HepG2 (cell line): ENCODE measurements at regions not wholly inside any gene's neighbourhood (a gene's known extent, or its start where the extent isn't known, plus 50 kb on each side); places are given as distances from the start of the nearest gene placed in this dataset.

Experiments used
- ATAC-seq: fragments of 200-7000 bp; cut with Tn5 transposase; 3 replicates; pipeline ENCODE4 v1.9.1; 2020; ENCODE audit warnings: mild to moderate bottlenecking, moderate library complexity
- BruUV-seq: library from RNA; stranded (reverse); fragments of 400-500 nt; replicated peaks from 2 replicates; lab custom pipeline; 2021; lab: Mats Ljungman, UMichigan
- CTCF ChIA-PET: fragments of 300-600 bp; formaldehyde crosslinking; extraction: SDS; loops from one replicate; lab custom pipeline; 2021; ENCODE audit warnings: low total read pairs, inconsistent platforms, low intra/inter-chr PET ratio; lab: Yijun Ruan, JAX
- POLR2A ChIA-PET: fragments of 350-600 bp; sonication (Branson Sonifier 250); formaldehyde crosslinking; loops from one replicate; lab custom pipeline; 2020; ENCODE audit warnings: antibody characterized with exemption, inconsistent platforms; lab: Yijun Ruan, JAX
- DNase-seq: peaks from one replicate; pipeline ENCODE4 v3.0.0-alpha.2; 2015; ENCODE audit warnings: low spot score
- FAIRE-seq: peaks from 3 replicates; lab custom pipeline; 2011; peaks lifted over from hg19 to GRCh38; lab: Jason Lieb, UNC
- H2AFZ ChIP-seq: one replicate; pipeline ENCODE4 v1.6.1; 2011; ENCODE audit warnings: low read length, inconsistent platforms
- H3K27ac ChIP-seq: fragments of 300-600 bp; 3 replicates; pipeline ENCODE4 v1.8.0; 2011; ENCODE audit warnings: mixed run types, mild to moderate bottlenecking, mixed read lengths, low read length, inconsistent platforms; ENCODE audit not compliant: insufficient read depth; ENCODE audit errors: extremely low read length
- H3K27me3 ChIP-seq, 2 experiments: fragments of 200-600 bp in 1 of 2; 2 replicates in 1 of 2; 3 replicates in 1 of 2; pipeline versions ENCODE4 v1.6.0 to v1.8.0; 2011; ENCODE audit warnings: low read length in 2 of 2, mild to moderate bottlenecking in 2 of 2, moderate library complexity in 2 of 2, inconsistent platforms in 1 of 2; ENCODE audit not compliant: insufficient read depth in 2 of 2, control insufficient read depth in 1 of 2
- H3K36me3 ChIP-seq, 2 experiments: fragments of 200-600 bp in 1 of 2; replicated peaks in 1 of 2; 2 replicates in 1 of 2; 3 replicates in 1 of 2; pipeline versions ENCODE4 v1.5.1 to v1.8.0; 2011; ENCODE audit warnings: low read length in 2 of 2, inconsistent platforms in 1 of 2; ENCODE audit not compliant: insufficient read depth in 2 of 2, control insufficient read depth in 1 of 2
- H3K4me1 ChIP-seq: 2 replicates; pipeline ENCODE4 v1.5.1; 2012; ENCODE audit warnings: low read length, inconsistent platforms; ENCODE audit not compliant: insufficient read depth
- H3K4me2 ChIP-seq: 2 replicates; pipeline ENCODE4 v1.6.0; 2011; ENCODE audit warnings: low read depth, low read length, inconsistent platforms
- H3K4me3 ChIP-seq, 3 experiments: fragments of 200-600 bp in 1 of 3; sonication (generic), shearing (Covaris generic) in 1 of 3; replicated peaks in 1 of 3; 2 replicates each; pipeline ENCODE4 v1.5.1; 2011 to 2016; ENCODE audit warnings: low read length in 3 of 3, inconsistent platforms in 2 of 3, low read depth in 2 of 3, mild to moderate bottlenecking in 2 of 3, control low read depth in 1 of 3, mixed read lengths in 1 of 3; ENCODE audit not compliant: insufficient read depth in 1 of 3
- H3K79me2 ChIP-seq: one replicate; pipeline ENCODE4 v1.6.1; 2011; ENCODE audit warnings: low read length, inconsistent platforms; ENCODE audit not compliant: insufficient read depth
- H3K9ac ChIP-seq: 2 replicates; pipeline ENCODE4 v1.6.0; 2011; ENCODE audit warnings: mild to moderate bottlenecking, low read depth, low read length, inconsistent platforms; ENCODE audit not compliant: insufficient read depth
- H3K9me3 ChIP-seq: 2 replicates; pipeline ENCODE4 v1.5.1; 2012; ENCODE audit warnings: mild to moderate bottlenecking, low read length
- H4K20me1 ChIP-seq: 2 replicates; pipeline ENCODE4 v1.6.0; 2011; ENCODE audit warnings: inconsistent platforms, mild to moderate bottlenecking, low read length, moderate library complexity; ENCODE audit not compliant: insufficient read depth
- CHCHD3 ChIP-seq: sonication (generic); formaldehyde crosslinking; IDR thresholded peaks from 2 replicates; pipeline ENCODE4 v1.8.0; 2022; ENCODE audit warnings: mild to moderate bottlenecking, missing genetic modification reagents, moderate library complexity
- E2F2 ChIP-seq: sonication (generic); formaldehyde crosslinking; IDR thresholded peaks from 2 replicates; pipeline ENCODE4 v1.4.0; 2020; ENCODE audit warnings: missing genetic modification reagents, borderline replicate concordance
- JUNB ChIP-seq: sonication (generic); formaldehyde crosslinking; IDR thresholded peaks from 2 replicates; pipeline ENCODE4 v1.8.0; 2022; ENCODE audit warnings: missing genetic modification reagents, mild to moderate bottlenecking, borderline replicate concordance
- KAT2B ChIP-seq: fragments of 150-350 bp; IDR thresholded peaks from 2 replicates; pipeline ENCODE4 v1.6.1; 2014; ENCODE audit warnings: low read depth, low read length, borderline replicate concordance
- MEIS2 ChIP-seq: sonication (generic); formaldehyde crosslinking; IDR thresholded peaks from 2 replicates; pipeline ENCODE4 v1.9.0; 2021; ENCODE audit warnings: mild to moderate bottlenecking, missing genetic modification reagents
- MIER2 ChIP-seq: IDR thresholded peaks from 2 replicates; pipeline ENCODE4 v1.6.1; 2016; ENCODE audit warnings: missing biosample characterization, missing genetic modification reagents
- NCOR1 ChIP-seq: fragments of 200-600 bp; sonication (generic); IDR thresholded peaks from 2 replicates; pipeline ENCODE4 v1.7.0; 2017; ENCODE audit warnings: antibody characterized with exemption, low read length, borderline replicate concordance
- NFATC3 ChIP-seq: sonication (generic); formaldehyde crosslinking; IDR thresholded peaks from 2 replicates; pipeline ENCODE4 v1.5.1; 2020; ENCODE audit warnings: mild to moderate bottlenecking, missing genetic modification reagents
- ZBTB44 ChIP-seq: sonication (generic); formaldehyde crosslinking; IDR thresholded peaks from 2 replicates; pipeline ENCODE4 v1.4.0; 2020; ENCODE audit warnings: missing genetic modification reagents
- ZNF34 ChIP-seq: sonication (generic); formaldehyde crosslinking; IDR thresholded peaks from 2 replicates; pipeline ENCODE4 v1.4.0; 2020; ENCODE audit warnings: mild to moderate bottlenecking, missing genetic modification reagents, borderline replicate concordance
- ZNF382 ChIP-seq: sonication (generic); formaldehyde crosslinking; IDR thresholded peaks from 2 replicates; pipeline ENCODE4 v1.5.0; 2020; ENCODE audit warnings: missing genetic modification reagents, mild to moderate bottlenecking, borderline replicate concordance
- ZNF577 ChIP-seq: sonication (generic); formaldehyde crosslinking; IDR thresholded peaks from 2 replicates; pipeline ENCODE4 v1.4.0; 2020; ENCODE audit warnings: mild to moderate bottlenecking, low read depth, missing genetic modification reagents, borderline replicate concordance
- WGBS: methylation state at CpG from one replicate; pipeline ENCODE4 v1.1.6; 2017; ENCODE audit warnings: low lambda C conversion rate; 5-methylcytosine and 5-hydroxymethylcytosine counted together
- in situ Hi-C: cut with HindIII; loops from 2 replicates; pipeline ENCODE4 v1.10.0; 2017; ENCODE audit warnings: low pct_unique_long_range_greater_than_20kb; ENCODE audit not compliant: extremely low pct_ligation_motif_present
- intact Hi-C: fragments of 100-400 bp; cut with micrococcal nuclease; formaldehyde crosslinking; loops from one replicate; pipeline ENCODE4 v1.10.0; 2022; ENCODE audit not compliant: unreplicated experiment
- TF ChIP-seq, protein P1 (sequence below): sonication (generic); IDR thresholded peaks from 2 replicates; pipeline ENCODE4 v1.6.1; 2016; ENCODE audit warnings: low read depth, borderline replicate concordance

DNA sequence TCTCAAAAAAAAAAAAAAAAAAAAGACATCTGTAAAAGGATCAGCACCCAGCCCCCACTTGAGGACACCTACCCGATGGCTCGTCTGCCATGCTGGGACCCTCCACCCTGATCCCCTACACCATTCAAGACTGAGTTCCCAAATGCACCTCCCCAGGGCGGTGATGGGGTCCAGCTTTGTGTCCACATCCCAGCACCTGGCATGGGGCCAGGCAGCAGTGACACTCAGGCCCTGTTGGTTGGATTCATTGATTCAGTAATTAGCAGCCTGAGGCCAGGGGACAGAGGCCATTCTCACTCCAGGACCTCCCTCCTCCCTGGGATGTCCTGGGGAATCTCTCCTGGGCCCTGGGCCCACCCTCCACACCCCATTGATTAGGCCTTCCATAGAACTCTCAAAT lies 88.8 kb upstream of the RUFY1 start:
- intact Hi-C loops (no loop called here), in situ Hi-C loops (no loop called here)
- FAIRE-seq, result no peak

GRCh38 chr5:179459771-179460170 lies 90.6 kb upstream of the RUFY1 start:
- intact Hi-C loops (no loop called here), in situ Hi-C loops (no loop called here)
- Histone ChIP-seq H3K9ac (no peak overlapping the region), H3K4me1 (no peaks in the 10 kb centered on the region), H3K27ac (no peak overlapping the region), H4K20me1 (no peaks in the 10 kb centered on the region), H3K79me2 (no peaks in the 10 kb centered on the region), H3K36me3 (no peaks in the 10 kb centered on the region), H3K4me2 (no peak overlapping the region), H2AFZ (no peak overlapping the region), H3K4me3 (no peak overlapping the region), H3K9me3 (peaks cover 4% of the 10 kb centered on the region; the same call in 1 of the 2 replicates), H3K27me3 (peaks cover 3 to 33% of the 10 kb centered on the region in 2 experiments; a peak in 4 of 5 replicates)
- ATAC-seq, result no peak
- CTCF ChIA-PET, result no interaction called here
- BruUV-seq, result no TSS peak
- WGBS, result 0% methylated on average over 6 of the region's 10 CpGs
- no peak for DNase-seq
- POLR2A ChIA-PET, result no interaction called here
- TF ChIP-seq ZNF382 (CRISPR knock-in tag) (no peak), JUNB (CRISPR knock-in tag) (no peak), KAT2B (no peak), ZNF577 (no peak), ZBTB44 (CRISPR knock-in tag) (no peak), E2F2 (no peak), NCOR1 (no peak), ZNF34 (CRISPR knock-in tag) (no peak), MEIS2 (no peak), NFATC3 (CRISPR knock-in tag) (no peak)
- TF ChIP-seq, protein P1, sequence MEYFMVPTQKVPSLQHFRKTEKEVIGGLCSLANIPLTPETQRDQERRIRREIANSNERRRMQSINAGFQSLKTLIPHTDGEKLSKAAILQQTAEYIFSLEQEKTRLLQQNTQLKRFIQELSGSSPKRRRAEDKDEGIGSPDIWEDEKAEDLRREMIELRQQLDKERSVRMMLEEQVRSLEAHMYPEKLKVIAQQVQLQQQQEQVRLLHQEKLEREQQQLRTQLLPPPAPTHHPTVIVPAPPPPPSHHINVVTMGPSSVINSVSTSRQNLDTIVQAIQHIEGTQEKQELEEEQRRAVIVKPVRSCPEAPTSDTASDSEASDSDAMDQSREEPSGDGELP, result no peak
- FAIRE-seq, result no peak

More for the DNA sequence above, 88.8 kb upstream of the RUFY1 start:
- BruUV-seq, result no TSS peak
- no peaks in the 10 kb centered on the region for H3K4me1 ChIP-seq
- no peak for ATAC-seq
- 17% methylated on average over 3 of the region's 3 CpGs for WGBS
- CTCF ChIA-PET, result no interaction called here
- TF ChIP-seq CHCHD3 (CRISPR knock-in tag), result no peak
- TF ChIP-seq MIER2 (CRISPR knock-in tag), result no peak
- no peak overlapping the region for H3K4me2 ChIP-seq
- H3K36me3 ChIP-seq, result no peaks in the 10 kb centered on the region
- H3K9ac ChIP-seq, result no peak overlapping the region
- H3K79me2 ChIP-seq, result no peaks in the 10 kb centered on the region
- no peak overlapping the region for H3K27ac ChIP-seq
- POLR2A ChIA-PET, result no interaction called here
- H3K4me3 ChIP-seq, result no peak overlapping the region
- H3K27me3 ChIP-seq, result peaks cover 3 to 33% of the 10 kb centered on the region in 2 experiments; a peak in 4 of 5 replicates
- no peaks in the 10 kb centered on the region for H4K20me1 ChIP-seq
- no peaks in the 10 kb centered on the region for H3K9me3 ChIP-seq
- DNase-seq, result no peak
- no peak overlapping the region for H2AFZ ChIP-seq
